Hindlimb muscle (tissue), 1 donor: ENCODE measurements at regions not wholly inside any gene's neighbourhood (a gene's known extent, or its start where the extent isn't known, plus 50 kb on each side); places are given as distances from the start of the nearest gene placed in this dataset.

ENCODE experiments used
- DNase-seq: peaks from one replicate; pipeline ENCODE4 v3.0.0-alpha.2; 2013

DNA sequence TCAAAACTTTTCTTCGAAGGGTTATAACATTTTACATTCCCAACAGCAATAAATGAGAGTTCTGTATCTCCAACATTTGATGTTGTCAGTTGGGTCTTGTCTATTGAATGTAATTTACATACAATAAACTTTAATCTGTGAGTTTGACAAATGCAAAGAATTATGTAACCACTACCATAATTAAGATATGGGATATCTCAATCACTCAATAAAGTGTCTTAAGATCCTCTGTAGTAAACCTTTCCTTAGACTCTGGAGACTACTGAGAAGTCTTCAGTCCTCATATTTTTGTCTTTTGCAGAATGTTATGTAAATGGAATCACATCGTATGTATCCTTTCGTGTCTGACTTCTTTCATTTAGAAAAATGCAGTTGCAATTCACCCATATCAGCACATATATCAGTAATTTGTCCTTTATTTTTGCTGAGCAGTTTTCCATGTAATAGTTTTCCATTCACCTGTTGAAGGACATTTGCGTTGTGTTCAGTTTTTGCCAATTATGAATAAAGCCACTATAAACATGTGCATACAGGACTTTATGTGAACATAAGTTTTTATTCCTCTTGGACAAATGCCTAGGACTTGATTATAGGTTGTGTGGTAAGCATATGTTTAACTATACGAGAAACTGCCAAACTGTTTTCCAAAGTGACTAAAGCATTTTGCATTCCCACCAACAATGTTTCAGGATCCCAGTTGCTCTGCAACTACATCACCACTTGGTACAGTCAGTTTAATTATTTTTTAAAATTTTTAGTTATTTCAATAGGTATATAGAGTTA lies 784.6 kb upstream of the ZNF608 start:
- DNase-seq = no peak

DNA sequence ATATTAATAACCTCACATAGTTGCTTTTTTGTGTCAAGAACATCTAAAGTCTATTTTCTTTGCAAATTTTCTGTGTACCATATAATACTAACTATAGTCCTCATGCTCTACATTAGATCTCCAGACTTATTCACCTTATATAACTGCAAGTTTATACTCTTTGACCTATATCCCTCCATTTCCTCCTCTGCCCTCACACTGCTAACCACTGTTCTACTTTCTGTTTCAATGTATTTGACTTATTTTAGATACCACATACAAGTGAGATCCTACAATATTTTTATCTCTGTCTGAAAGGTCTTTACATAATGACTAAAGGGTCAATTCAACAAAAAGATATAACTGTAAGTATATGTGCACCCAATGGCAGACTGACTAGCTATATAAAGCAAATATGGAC lies 789.7 kb upstream of the ZNF608 start:
- no peak for DNase-seq

DNA sequence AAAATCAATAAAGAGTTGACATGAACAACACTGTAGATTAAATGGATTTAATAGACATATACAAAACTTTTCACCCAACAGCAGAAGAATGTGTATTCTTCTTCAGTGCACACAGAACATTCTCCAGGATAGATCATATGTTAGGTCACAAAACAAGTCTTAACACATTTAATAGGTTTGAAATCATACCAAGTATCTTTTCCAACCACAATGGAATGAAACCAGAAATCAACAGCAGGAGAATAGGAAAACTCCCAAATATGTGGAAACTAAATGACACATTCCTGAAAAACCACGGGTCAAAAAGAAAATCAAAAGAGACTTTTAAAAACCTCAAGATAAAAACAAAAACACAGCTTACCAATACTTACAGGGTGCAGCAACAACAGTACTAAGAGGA lies 790.1 kb upstream of the ZNF608 start:
- DNase-seq = no peak

DNA sequence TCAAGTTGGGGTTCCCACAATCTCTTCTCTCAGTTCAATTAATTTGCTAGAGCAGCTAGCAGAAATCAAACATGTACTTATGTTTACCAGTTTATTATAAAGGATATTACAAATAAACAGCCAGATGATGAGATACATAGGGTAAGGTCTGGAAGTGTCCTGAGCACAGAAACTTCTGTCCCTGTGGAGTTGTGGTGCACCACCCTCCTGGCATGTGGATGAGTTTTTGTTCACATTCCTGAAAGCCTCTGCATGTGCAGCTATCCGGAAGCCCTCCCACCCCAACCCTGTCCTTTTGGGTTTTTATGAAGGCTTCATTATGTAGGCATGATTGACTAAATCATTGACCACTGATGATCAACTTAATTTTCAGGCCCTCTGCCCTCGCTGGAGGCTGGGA lies 791.2 kb upstream of the ZNF608 start:
- no peak for DNase-seq

DNA sequence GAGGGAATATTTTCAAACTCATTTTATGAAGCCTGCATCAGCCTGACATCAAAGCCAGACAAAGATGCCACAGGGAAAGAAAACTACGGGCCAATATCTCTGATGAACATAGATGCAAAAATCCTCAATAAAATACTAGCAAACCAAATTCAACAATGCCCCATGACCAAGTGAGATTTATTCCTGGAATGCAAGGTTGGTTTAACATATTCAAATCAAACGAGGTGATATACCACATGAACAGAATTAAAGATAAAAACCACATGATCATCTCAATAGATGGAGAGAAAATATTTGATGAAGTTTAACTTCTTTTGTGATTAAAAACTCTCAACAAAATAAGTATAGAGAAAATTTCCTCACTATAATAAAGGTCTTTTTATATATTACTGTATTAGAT lies 792.0 kb upstream of the ZNF608 start:
- DNase-seq = no peak

DNA sequence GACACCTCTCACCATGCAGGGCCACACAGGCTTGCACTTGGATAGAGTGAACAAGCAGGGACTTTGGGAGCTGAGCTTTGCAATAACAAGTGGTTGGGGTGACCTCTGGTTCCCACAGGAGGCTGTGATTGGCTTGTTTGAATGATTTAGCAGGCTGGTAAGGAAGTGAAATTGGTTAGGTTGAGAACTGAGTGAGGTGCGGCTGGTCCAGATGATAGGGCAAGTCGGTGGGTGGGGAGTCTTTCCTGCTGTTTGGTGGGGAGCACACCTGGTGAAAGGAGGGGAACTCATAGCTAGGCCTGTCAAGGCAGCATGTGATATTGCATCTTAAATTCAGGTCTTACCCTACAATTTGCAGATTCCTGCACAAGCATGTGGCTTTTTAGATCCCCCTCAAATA lies 794.6 kb upstream of the ZNF608 start:
- no peak for DNase-seq

DNA sequence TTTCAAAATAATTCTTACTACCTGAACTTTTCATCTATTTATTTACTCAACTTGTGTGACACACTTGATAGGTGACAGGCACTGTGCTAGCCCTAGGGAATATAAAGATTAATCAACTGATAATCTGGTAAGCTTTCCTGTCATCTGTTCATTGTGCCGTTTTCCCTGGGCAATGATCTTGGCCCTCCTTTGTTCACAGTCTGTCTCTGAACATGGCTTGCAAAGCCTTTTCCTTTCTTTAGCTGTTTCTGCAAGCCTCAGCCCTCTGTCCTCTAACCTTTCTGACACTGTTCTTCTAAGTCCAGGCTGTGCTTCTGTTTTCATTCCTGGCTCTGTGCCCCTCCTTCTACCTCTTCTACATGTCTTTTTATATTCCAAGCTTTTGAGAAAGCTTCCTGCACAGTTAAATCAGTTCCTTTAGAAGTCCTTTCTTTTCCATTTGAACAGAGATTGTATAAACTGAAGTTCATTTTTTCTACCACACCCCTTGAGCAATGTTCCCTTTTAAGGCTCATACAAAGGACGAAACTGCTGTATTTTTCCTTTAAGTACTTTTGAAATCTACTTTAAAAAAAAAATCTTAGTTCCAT lies 803.0 kb upstream of the ZNF608 start:
- DNase-seq = no peak

DNA sequence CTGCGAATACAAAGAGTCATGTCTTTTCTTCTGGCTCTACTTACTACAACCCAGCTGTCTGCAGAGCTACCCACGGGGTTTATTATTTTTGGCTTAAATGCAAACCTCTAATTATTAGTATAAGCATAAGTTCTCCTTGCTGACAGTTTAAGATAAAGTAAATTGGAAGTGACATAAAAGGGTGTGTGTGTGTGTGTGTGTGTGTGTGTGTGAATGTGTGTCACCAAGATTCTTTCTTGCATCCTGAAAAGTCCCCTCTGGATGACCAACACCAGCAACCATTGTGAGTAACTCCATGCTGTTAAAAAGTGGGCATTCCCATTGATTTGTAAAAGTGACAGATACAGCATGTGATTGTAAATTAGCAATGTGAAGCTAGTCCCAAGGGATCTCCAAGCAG lies 803.8 kb upstream of the ZNF608 start:
- peak; percentile 16 for DNase-seq

DNA sequence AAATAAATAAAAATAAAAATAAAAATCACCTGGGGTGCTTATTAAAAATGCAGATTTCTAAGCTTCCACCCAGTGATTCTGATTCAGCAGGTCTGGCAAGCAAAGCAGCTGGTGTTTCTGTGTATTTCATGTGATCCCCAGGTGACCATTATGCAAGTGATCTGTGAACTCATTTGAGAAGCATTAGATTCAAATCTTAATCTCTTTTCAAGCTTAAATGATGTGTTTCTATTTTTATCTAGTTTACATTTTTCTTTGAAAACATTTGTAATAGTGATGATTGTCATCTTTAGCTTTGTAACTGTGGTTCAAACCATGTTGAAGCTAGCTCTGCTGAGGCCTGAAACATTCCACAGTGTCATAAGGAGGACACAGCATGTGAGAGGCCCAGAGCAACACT lies 804.8 kb upstream of the ZNF608 start:
- no peak for DNase-seq

DNA sequence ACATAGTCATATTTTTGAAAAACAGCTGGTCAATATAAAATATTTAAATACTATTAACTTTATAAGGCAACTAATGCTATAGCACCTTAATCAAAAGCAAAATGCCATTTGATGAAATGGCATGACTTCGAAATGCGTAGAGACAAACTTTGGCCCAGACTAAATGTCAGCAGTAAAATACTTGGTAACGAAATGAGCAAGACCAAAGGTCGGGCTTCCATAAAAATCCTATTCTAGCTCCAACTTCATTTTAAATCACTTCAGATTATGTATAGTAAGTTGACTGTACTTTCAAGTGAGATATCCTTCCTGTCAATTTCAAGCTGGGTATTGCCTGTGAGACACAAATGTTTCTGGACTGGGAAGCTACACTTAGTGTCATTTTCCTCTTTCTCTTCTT lies 805.4 kb upstream of the ZNF608 start:
- DNase-seq = no peak

DNA sequence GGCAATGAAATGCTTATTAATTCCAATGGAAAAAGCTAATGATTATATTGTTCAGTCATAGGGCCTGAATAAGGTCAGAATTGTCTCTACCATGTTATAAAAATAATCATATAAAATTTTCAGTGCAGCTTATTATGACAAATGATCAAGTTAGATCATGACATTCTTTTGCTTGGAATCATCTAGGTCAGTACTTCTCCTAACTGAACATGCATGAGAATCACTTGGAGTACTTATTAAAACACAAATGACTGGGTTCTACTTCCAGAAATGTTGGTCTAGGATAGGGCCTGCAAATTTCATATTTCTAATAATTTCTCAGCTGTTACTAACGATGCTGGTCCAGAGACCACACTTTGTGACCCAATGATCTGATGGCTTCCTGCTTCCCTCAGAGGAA lies 806.0 kb upstream of the ZNF608 start:
- no peak for DNase-seq

DNA sequence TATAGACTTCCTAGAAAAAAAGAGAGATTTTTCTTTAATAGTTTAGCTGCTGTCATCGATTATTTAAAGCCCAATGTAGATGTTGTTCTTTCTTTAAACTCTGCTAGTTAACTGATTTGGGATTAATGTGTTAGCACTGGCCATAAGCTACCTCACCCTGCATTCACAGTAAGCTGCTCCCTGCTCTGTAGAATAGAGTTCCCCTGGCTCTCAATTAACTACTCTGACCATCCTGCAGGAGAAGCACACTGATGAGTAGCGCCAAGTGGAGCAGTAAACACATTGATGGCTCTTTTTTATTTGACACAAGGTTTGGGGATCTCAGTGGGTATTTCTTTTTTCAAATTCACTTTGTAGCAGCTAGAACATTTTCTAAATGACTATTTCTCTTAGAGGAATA lies 807.9 kb upstream of the ZNF608 start:
- no peak for DNase-seq

DNA sequence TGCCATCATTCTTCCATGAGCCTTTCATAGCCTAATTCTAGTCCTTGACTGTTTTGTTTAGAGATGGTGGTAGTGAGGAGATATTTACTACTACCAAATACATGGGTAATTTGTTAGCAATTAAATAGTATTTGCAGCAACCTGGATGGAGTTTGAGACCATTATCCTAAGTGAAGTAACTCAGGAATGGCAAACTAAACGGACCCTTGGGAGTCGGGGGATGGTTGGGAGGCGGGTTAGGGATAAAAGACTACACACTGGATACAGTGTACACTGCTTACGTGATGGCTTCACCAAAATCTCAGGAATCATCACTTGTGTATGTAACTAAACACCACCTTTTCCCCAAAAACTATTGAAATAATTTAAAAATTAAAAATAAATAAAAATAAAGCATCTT lies 809.2 kb upstream of the ZNF608 start:
- DNase-seq = no peak

DNA sequence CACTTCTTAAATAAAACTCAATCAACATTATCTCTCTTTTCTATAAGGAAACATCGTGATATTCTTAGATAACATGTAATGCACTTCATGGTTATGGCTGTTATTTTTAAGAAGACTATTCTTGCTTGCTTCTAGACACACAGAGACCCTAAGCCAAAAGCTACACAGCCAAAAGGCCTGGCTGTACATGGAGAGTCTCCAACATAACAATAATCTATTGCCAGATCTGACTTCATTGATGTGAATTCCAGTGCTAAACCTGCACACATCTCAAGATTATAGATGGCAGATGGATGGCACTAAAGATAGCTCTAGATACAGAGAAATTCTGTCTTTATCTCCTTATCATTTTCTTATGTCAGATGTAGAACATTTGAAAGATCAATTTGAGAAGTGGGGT lies 811.6 kb upstream of the ZNF608 start:
- DNase-seq = no peak

DNA sequence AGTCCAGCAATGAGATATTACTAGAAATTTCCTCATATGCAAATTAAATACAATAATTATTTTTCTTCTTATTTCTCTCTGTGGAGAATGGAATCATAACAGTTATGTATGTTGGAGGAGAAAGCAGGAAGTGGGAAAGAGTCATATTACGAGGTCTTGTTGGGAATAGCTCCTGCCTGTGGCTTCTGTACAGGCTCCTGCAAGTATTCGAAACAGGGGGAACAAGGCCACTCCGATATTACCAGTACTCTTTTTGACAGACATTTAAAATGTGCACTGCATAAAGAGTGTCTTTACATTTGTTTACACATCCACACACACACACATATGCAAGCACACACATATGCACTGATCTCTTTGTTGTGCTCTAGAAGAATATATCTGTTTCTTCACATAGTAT lies 812.0 kb upstream of the ZNF608 start:
- DNase-seq = no peak

DNA sequence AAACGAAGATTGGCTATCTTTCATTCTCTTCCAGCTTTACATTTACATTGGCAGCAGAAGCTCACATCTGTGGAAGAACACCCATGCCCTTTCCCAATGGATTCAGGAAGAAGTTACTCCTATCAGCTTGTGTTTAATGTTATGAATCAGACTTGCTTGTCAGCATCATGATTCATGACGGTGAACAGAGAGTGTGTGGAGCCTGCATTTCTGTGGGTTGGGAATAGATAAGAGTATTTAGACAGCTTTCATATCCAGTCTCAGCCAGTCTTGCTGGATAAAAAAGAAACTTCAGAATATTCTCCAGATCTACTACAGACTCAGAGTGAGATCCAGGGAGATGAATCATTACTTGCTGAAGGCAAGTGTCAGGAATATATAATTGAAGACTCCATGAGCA lies 812.9 kb upstream of the ZNF608 start:
- DNase-seq = no peak

DNA sequence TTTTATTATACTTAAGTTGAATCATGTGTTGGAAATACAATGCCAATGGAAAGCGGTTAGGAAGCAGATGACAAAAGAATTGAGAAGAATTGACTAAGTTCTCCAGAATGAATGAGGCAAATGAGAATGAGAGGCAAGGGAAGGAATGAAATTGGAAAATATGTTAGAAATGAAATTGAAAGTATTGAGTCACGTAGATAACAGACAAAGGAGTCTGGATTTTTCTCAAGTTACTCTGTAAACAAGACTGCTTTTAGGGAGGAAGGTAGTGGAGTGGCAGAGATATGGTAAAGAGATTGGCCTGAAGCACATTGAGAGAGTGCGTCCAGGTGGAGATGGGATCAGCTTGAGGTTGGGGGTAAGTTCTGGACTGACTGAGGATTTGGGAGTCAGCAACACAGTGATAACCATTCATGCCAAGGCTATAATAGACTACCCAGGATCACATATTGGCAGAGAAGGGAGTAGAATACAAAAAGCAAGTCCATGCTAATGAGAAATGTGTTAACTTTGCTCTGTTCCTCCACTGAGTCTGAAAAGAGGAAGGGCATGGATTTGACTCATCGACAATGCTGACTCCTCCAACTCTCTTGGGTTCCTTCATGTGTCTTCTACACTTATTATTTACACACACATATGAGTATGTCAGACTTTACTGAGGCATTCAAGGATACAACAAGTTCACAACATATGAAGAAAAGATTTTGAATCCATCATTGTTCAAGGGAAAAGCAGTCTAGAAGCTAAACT lies 814.2 kb upstream of the ZNF608 start:
- no peak for DNase-seq

DNA sequence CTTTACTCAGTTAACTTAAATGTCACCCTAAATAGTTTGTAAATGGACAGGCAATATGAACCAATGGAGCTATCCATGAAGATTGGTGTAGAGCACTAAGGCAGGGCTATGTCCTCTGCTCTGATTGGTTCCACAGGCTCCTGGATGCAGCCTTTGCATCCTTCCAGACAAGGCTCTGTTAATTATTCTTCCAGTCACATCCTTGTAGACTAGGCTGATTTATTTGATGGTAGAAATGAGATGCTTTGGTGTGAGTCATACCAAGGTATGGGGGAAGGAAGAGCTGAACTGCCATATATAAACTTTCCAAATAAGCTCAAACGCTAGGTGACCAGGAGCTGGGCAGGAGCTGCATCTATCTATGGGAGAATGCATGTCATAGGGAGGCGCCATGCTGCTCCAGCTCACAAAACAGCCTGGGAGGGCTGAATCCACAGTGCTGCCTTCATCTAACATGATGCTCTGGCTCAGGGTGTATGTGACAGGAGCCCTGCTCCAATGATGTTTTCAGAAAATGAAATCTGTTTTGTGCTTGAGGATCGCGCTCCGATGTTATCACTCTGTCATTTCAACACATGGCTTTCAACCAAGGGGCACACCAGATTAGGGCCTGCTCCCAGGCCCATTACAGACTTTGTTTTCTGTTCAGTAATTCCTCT lies 818.0 kb upstream of the ZNF608 start:
- DNase-seq = no peak

DNA sequence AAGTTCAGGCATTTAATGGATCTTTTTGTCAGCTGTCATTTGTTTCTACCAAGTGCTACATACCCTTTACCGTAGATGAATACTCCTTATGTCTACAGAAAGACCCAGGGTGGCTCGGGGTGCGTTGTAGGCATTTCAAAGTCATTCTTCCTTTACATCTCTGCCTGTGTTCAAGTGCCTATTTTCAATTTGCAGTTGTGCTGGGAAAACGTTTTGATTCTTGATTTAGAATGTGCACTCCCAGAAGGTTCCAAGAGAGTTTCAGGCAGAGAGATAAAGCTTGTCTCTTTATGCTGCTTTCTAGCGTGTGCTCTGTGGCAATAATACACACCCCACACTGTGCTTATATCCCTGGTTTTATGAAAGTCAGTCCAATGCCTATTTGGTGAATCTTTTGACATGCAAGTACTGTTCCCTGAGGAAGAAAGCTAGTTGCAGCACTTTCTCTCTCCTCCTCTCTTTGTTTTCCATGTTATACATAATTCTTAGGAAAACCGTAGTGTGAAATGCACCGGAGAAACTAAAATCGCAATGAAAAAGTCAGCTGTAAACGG lies 828.1 kb upstream of the ZNF608 start:
- DNase-seq = no peak

DNA sequence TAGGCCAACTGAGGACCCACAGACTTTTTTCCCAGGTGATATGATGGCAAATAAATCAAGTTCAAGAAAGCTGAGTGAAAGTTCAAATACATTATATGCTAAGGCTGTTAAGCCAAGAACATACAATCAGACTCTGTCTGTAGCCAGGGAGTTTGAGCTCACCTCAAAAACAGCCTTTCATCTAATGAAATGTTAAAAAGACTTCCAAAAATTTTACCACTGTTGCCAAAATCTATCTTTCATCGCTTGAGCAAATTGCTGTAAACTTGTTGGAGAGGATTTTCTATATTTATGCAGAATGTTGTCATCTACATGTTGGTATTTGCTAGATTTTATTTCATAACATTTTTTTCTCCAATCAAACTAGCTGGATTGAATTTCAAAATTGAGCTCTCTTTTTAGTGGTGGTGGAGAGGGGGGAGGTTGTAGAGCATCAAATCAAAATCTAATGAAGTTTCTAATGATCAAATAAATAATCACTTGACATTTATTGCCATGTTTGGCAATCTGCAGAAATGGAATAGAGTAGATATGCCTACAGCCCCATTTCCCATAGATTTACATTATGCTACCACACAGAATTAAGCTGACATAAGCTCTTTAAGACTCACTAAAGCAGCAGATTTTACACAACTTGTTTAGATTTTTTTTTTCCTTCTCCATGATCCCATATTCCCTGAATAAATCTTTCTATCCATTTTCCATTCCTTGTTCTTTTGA lies 828.9 kb upstream of the ZNF608 start:
- DNase-seq = no peak

DNA sequence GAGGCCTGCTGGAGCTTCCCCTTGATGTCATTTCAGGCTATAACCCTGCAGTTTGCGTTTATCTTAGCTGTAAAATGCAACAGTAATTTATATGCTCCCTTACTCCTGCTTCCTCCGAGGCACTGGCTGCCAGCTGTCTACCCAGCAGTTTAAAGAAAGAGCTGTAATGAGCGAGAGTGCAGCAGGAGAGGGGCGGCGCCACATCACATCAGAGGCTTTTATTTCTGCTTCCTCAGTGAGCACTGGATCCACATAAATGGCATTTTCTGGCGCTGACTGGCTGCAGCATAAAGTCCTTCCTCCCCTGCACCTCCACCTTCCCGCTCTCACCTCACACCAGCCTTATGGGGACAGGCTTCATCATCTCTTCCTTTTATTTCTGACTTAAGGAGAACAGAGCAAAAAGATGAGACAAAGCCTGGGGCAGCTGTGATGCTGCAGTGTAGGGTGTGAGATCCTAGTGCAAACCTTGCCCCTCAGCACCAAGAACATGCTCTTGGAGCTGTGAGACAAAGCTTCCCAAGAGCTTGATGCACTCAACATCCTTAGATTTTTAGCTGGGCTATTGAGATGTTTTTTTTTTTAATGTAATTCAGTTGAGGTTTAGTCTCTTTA lies 829.6 kb upstream of the ZNF608 start:
- no peak for DNase-seq

DNA sequence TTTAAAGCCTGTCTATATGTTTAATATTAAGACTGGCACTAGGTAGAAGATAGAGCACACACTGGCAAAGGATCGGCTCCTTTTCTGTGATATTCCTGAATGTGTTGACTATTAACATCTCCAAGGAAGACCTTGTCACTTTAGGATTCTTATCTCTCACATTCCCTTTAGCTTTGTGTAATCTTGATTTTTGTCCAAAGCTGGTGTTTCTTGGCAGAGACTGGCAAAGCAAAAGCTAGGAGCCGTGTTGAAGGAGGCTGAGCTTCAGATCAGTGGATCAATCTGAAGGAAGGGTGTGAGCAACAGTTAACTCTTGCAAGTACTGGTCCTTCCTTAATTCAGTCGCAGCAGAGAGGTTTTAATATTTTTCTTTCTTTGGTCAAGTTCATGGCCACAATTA lies 830.4 kb upstream of the ZNF608 start:
- DNase-seq = no peak
